H9 (cell line): ENCODE measurements at regions not wholly inside any gene's neighbourhood (a gene's known extent, or its start where the extent isn't known, plus 50 kb on each side); places are given as distances from the start of the nearest gene placed in this dataset.

ENCODE experiments used
- DNase-seq: peaks from one replicate; pipeline ENCODE4 v3.0.0-alpha.2; 2017
- H2AFZ ChIP-seq: one replicate; pipeline ENCODE4 v1.6.1; 2013; ENCODE audit warnings: mild to moderate bottlenecking, low read length, control low read depth, moderate library complexity
- H2AK5ac ChIP-seq: 2 replicates; pipeline ENCODE4 v1.6.1; 2013; ENCODE audit warnings: low read length, control low read depth, mixed read lengths; ENCODE audit not compliant: insufficient read length
- H2BK120ac ChIP-seq: one replicate; pipeline ENCODE4 v1.6.1; 2013; ENCODE audit warnings: low read depth, mild to moderate bottlenecking, low read length, control low read depth, inconsistent platforms; ENCODE audit not compliant: poor library complexity, severe bottlenecking
- H2BK12ac ChIP-seq: 2 replicates; pipeline ENCODE4 v1.6.1; 2013; ENCODE audit warnings: low read length, control low read depth, mixed read lengths, low read depth; ENCODE audit not compliant: insufficient read length
- H2BK15ac ChIP-seq: 2 replicates; pipeline ENCODE4 v1.6.1; 2013; ENCODE audit warnings: low read depth, low read length, control low read depth
- H2BK20ac ChIP-seq: one replicate; pipeline ENCODE4 v1.6.1; 2013; ENCODE audit warnings: low read depth, mild to moderate bottlenecking, low read length, control low read depth, inconsistent platforms; ENCODE audit not compliant: poor library complexity, severe bottlenecking
- H2BK5ac ChIP-seq: 2 replicates; pipeline ENCODE4 v1.6.1; 2013; ENCODE audit warnings: low read length, control low read depth, mixed read lengths; ENCODE audit not compliant: insufficient read length
- H3K14ac ChIP-seq: 2 replicates; pipeline ENCODE4 v1.6.1; 2013; ENCODE audit warnings: low read length, control low read depth; ENCODE audit not compliant: insufficient read depth
- H3K18ac ChIP-seq: 2 replicates; pipeline ENCODE4 v1.6.1; 2013; ENCODE audit warnings: low read depth, mild to moderate bottlenecking, mixed read lengths, low read length, control low read depth; ENCODE audit not compliant: insufficient read length
- H3K23ac ChIP-seq: 2 replicates; pipeline ENCODE4 v1.6.1; 2013; ENCODE audit warnings: low read length, control low read depth, mixed read lengths, low read depth; ENCODE audit not compliant: insufficient read length
- H3K23me2 ChIP-seq: 2 replicates; pipeline ENCODE4 v1.6.1; 2013; ENCODE audit warnings: low read depth, mild to moderate bottlenecking, mixed read lengths, low read length, control low read depth; ENCODE audit not compliant: insufficient read length, poor library complexity, severe bottlenecking
- H3K27ac ChIP-seq: 2 replicates; pipeline ENCODE4 v1.5.1; 2013; ENCODE audit warnings: low read length, control low read depth, mixed read lengths, low read depth; ENCODE audit not compliant: insufficient read length
- H3K27me3 ChIP-seq: 2 replicates; pipeline ENCODE4 v1.6.1; 2013; ENCODE audit warnings: low read length, control low read depth, inconsistent platforms; ENCODE audit not compliant: insufficient read depth
- H3K4ac ChIP-seq: 2 replicates; pipeline ENCODE4 v1.6.1; 2013; ENCODE audit warnings: low read depth, mild to moderate bottlenecking, control low read depth, inconsistent platforms, low read length, moderate library complexity
- H3K4me1 ChIP-seq: 2 replicates; pipeline ENCODE4 v1.6.1; 2013; ENCODE audit warnings: low read length, control low read depth, inconsistent platforms; ENCODE audit not compliant: insufficient read depth
- H3K4me2 ChIP-seq: 2 replicates; pipeline ENCODE4 v1.6.1; 2013; ENCODE audit warnings: low read length, control low read depth, mixed read lengths; ENCODE audit not compliant: insufficient read length, insufficient read depth
- H3K56ac ChIP-seq: 2 replicates; pipeline ENCODE4 v1.6.1; 2013; ENCODE audit warnings: low read depth, mild to moderate bottlenecking, mixed read lengths, low read length, control low read depth; ENCODE audit not compliant: insufficient read length
- H3K79me1 ChIP-seq: 2 replicates; pipeline ENCODE4 v1.6.1; 2013; ENCODE audit warnings: low read depth, mild to moderate bottlenecking, moderate library complexity, low read length, control low read depth, inconsistent platforms; ENCODE audit not compliant: insufficient read depth, poor library complexity, severe bottlenecking
- H3K79me2 ChIP-seq: 2 replicates; pipeline ENCODE4 v1.6.1; 2013; ENCODE audit warnings: low read length, control low read depth, inconsistent platforms; ENCODE audit not compliant: insufficient read depth
- H3K9ac ChIP-seq: 2 replicates; pipeline ENCODE4 v1.6.1; 2013; ENCODE audit warnings: low read length, control low read depth, mixed read lengths; ENCODE audit not compliant: insufficient read length; ENCODE audit errors: extremely low read depth
- H3K9me3 ChIP-seq: one replicate; pipeline ENCODE4 v1.6.1; 2013; ENCODE audit warnings: low read depth, low read length, inconsistent platforms; ENCODE audit not compliant: control insufficient read depth
- H3T11ph ChIP-seq: one replicate; pipeline ENCODE4 v1.6.1; 2013; ENCODE audit warnings: mild to moderate bottlenecking, low read length, control low read depth, inconsistent platforms
- H4K20me1 ChIP-seq: one replicate; pipeline ENCODE4 v1.6.1; 2013; ENCODE audit not compliant: control insufficient read depth, insufficient read length, insufficient read depth
- H4K5ac ChIP-seq: 2 replicates; pipeline ENCODE4 v1.6.1; 2013; ENCODE audit warnings: low read depth, mild to moderate bottlenecking, mixed read lengths, low read length, control low read depth; ENCODE audit not compliant: insufficient read length
- H4K8ac ChIP-seq: replicated peaks from 2 replicates; pipeline ENCODE4 v1.6.1; 2013; ENCODE audit warnings: low read length, control low read depth, mixed read lengths, low read depth; ENCODE audit not compliant: insufficient read length
- H4K91ac ChIP-seq: 2 replicates; pipeline ENCODE4 v1.6.1; 2013; ENCODE audit warnings: low read depth, mild to moderate bottlenecking, moderate library complexity, mixed read lengths, low read length, control low read depth; ENCODE audit not compliant: insufficient read length
- H3K27ac Mint-ChIP-seq, 3 experiments: 2 replicates in 2 of 3; 3 replicates in 1 of 3; pipeline ENCODE4 v1.8.0; 2020 to 2021; ENCODE audit warnings: mixed read lengths in 3 of 3, mild to moderate bottlenecking in 1 of 3, moderate library complexity in 1 of 3
- H3K27me3 Mint-ChIP-seq: 2 replicates; pipeline ENCODE4 v1.8.0; 2021; ENCODE audit warnings: low read depth, mild to moderate bottlenecking, moderate library complexity, mixed read lengths
- H3K36me3 Mint-ChIP-seq, 3 experiments: 2 replicates in 2 of 3; 3 replicates in 1 of 3; pipeline ENCODE4 v1.8.0; 2020 to 2021; ENCODE audit warnings: low read depth in 3 of 3, mixed read lengths in 3 of 3; ENCODE audit not compliant: insufficient read depth in 1 of 3
- H3K4me1 Mint-ChIP-seq, 2 experiments: 2 replicates each; pipeline ENCODE4 v1.8.0; 2020; ENCODE audit warnings: mixed read lengths in 2 of 2
- H3K4me3 Mint-ChIP-seq, 2 experiments: 2 replicates in 1 of 2; 3 replicates in 1 of 2; pipeline ENCODE4 v1.8.0; 2020 to 2021; ENCODE audit warnings: mild to moderate bottlenecking in 2 of 2, mixed read lengths in 2 of 2, moderate library complexity in 1 of 2
- H3K9me3 Mint-ChIP-seq, 2 experiments: 2 replicates in 1 of 2; 3 replicates in 1 of 2; pipeline ENCODE4 v1.8.0; 2020; ENCODE audit warnings: mild to moderate bottlenecking in 2 of 2, mixed read lengths in 2 of 2, moderate library complexity in 1 of 2
- CTCF ChIP-seq: fragments of 200-600 bp; sonication (generic); conservative IDR thresholded peaks from 3 replicates; pipeline ENCODE4 v1.8.0; 2021; ENCODE audit warnings: antibody characterized with exemption, mild to moderate bottlenecking

DNA sequence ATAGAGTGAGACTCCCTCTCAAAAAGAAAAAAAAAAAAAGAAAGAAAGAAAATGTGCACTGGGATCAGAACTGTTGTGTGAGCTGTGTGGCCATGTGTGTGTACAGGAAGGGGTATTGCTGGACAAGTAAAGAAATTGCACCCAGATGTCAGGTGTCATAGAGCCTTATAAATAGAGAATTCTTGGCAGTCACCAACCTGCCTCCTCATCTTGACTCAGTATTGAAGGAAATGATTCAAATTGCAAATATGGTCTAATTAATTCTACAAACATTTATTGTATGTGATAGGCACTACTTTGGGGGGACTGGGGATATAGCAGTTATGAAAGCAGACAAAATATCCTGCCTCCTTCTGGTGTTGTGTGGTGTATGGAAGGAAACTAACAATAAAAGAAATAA, 243.8 kb upstream of the TTC14 start:
- no peak for TF ChIP-seq CTCF
- no peak overlapping the region for H3K4ac ChIP-seq
- no peak overlapping the region for H3K56ac ChIP-seq
- no peak for DNase-seq
- no peak overlapping the region for H2BK12ac ChIP-seq
- Mint-ChIP-seq H3K27ac (peak overlapping the region in 1 of 3 experiments; percentile 21; a peak in 1 of 7 replicates), H3K27me3 (no peaks in the 10 kb centered on the region), H3K4me3 (no peak overlapping the region), H3K36me3 (no peaks in the 10 kb centered on the region), H3K9me3 (no peaks in the 10 kb centered on the region; a peak in 1 of 5 replicates), H3K4me1 (peaks cover 5 to 7% of the 10 kb centered on the region in 2 experiments; a peak in 3 of 4 replicates)
- no peak overlapping the region for H3T11ph ChIP-seq
- H2BK15ac ChIP-seq = no peak overlapping the region
- no peak overlapping the region for H2AK5ac ChIP-seq
- H4K20me1 ChIP-seq = no peaks in the 10 kb centered on the region
- H3K14ac ChIP-seq = no peak overlapping the region
- no peaks in the 10 kb centered on the region for H3K79me1 ChIP-seq
- no peaks in the 10 kb centered on the region for H3K9me3 ChIP-seq
- no peak overlapping the region for H3K9ac ChIP-seq
- no peak overlapping the region for H4K91ac ChIP-seq
- no peak overlapping the region for H2BK20ac ChIP-seq
- no peak overlapping the region for H4K8ac ChIP-seq
- H3K27me3 ChIP-seq = no peaks in the 10 kb centered on the region
- H3K23ac ChIP-seq = no peak overlapping the region
- H3K79me2 ChIP-seq = no peaks in the 10 kb centered on the region
- no peak overlapping the region for H2BK5ac ChIP-seq
- no peak overlapping the region for H2BK120ac ChIP-seq
- H2AFZ ChIP-seq = no peak overlapping the region
- no peaks in the 10 kb centered on the region for H3K4me1 ChIP-seq
- no peak overlapping the region for H4K5ac ChIP-seq
- H3K18ac ChIP-seq = no peak overlapping the region
- no peak overlapping the region for H3K27ac ChIP-seq
- H3K23me2 ChIP-seq = no peaks in the 10 kb centered on the region
- H3K4me2 ChIP-seq = no peak overlapping the region
